ENCODE measurements at regions not wholly inside any gene's neighbourhood (a gene's known extent, or its start where the extent isn't known, plus 50 kb on each side); places are given as distances from the start of the nearest gene placed in this dataset.

DNA sequence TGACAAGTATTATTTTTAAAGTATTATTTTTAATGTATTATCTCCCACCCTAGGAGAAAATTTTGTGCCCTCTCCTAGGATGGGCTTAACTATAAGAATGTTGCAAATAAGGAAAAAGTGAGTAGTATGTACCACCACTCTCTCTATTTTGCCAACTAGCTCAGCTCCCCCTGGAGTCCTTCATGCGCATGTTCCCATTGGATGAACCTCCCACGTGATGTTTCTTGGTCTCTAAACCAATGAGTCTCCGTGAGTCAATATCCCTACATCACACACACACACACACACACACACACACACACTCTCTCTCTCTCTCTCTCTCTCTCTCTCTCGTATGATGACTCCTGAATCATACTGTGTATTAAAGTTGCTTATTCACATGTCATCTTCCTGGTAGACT is 129.7 kb upstream of the ZFP42 start:
- TF ChIP-seq EZH2 (IDR thresholded peaks at IDR 0.05; ENCODE audit: borderline replicate concordance, low read length), result no peak
- no peak for TF ChIP-seq CTCF (conservative IDR thresholded peaks at IDR 0.05 in 1 of 2, IDR thresholded peaks at IDR 0.05 in 1 of 2; ENCODE audit: extremely low read depth in 1 of 2, insufficient read depth in 1 of 2, low read depth in 1 of 2, low read length in 2 of 2)

Measured in mammary epithelial cell (primary cell).